Common myeloid progenitor, CD34-positive (primary cell): ENCODE measurements at regions not wholly inside any gene's neighbourhood (a gene's known extent, or its start where the extent isn't known, plus 50 kb on each side); places are given as distances from the start of the nearest gene placed in this dataset.
A peak's percentile ranks its signal among the peaks of the same experiment; 100 is the strongest.
"Not testable (repeated sequence)": the region's sequence is repeated elsewhere in the genome, so short reads cannot be mapped to it uniquely, and the experiment has no call there.

Source experiments
- CTCF ChIA-PET: fragments of 350-600 bp; sonication (Branson Sonifier 250); formaldehyde crosslinking; loops from one replicate; lab custom pipeline; 2021; ENCODE audit warnings: antibody characterized with exemption; lab: Charles Lee
- POLR2A ChIA-PET: fragments of 350-600 bp; sonication (Branson Sonifier 250); formaldehyde crosslinking; loops from one replicate; lab custom pipeline; 2021; ENCODE audit warnings: antibody characterized with exemption; lab: Charles Lee
- DNase-seq, 3 donors: peaks; one replicate each; pipeline versions ENCODE4 v3.0.0 to v3.0.0-alpha.2; 2013
- H3K27ac ChIP-seq, 2 experiments: 1 replicate in 1 of 2; 2 replicates in 1 of 2; pipeline ENCODE4 v1.7.0; 2013; ENCODE audit warnings: inconsistent platforms in 2 of 2, low read length in 2 of 2, mild to moderate bottlenecking in 2 of 2, low read depth in 1 of 2, moderate library complexity in 1 of 2; ENCODE audit not compliant: severe bottlenecking in 2 of 2, insufficient read depth in 1 of 2, poor library complexity in 1 of 2
- H3K27me3 ChIP-seq, 5 experiments: replicated peaks in 2 of 5; 1 replicate in 3 of 5; 2 replicates in 2 of 5; pipeline versions ENCODE4 v1.6.1 to v1.7.0; 2013; ENCODE audit warnings: low read length in 4 of 5, mild to moderate bottlenecking in 2 of 5, moderate library complexity in 2 of 5, inconsistent platforms in 1 of 5; ENCODE audit not compliant: insufficient read depth in 5 of 5, control insufficient read depth in 4 of 5
- H3K36me3 ChIP-seq, 4 experiments: 1 replicate in 2 of 4; 2 replicates in 2 of 4; pipeline versions ENCODE4 v1.6.1 to v1.7.0; 2013; ENCODE audit warnings: low read length in 3 of 4, control low read depth in 1 of 4, mild to moderate bottlenecking in 1 of 4; ENCODE audit not compliant: control insufficient read depth in 4 of 4, insufficient read depth in 4 of 4
- H3K4me1 ChIP-seq, 4 experiments: 1 replicate in 3 of 4; 2 replicates in 1 of 4; pipeline versions ENCODE4 v1.6.1 to v1.7.1; 2013; ENCODE audit warnings: low read length in 3 of 4, mild to moderate bottlenecking in 3 of 4, control low read depth in 1 of 4, inconsistent platforms in 1 of 4, moderate library complexity in 1 of 4; ENCODE audit not compliant: control insufficient read depth in 4 of 4, insufficient read depth in 4 of 4; ENCODE audit errors: control extremely low read depth in 1 of 4
- H3K4me3 ChIP-seq, 7 experiments: 1 replicate in 4 of 7; 2 replicates in 3 of 7; pipeline versions ENCODE4 v1.5.1 to v1.7.0; 2013; ENCODE audit warnings: mild to moderate bottlenecking in 7 of 7, low read length in 6 of 7, moderate library complexity in 6 of 7, inconsistent platforms in 2 of 7, low read depth in 2 of 7, control low read depth in 1 of 7; ENCODE audit not compliant: insufficient read depth in 4 of 7, control insufficient read depth in 1 of 7; ENCODE audit errors: extremely low read depth in 1 of 7
- H3K9me3 ChIP-seq, 5 experiments: 1 replicate in 4 of 5; 2 replicates in 1 of 5; pipeline versions ENCODE4 v1.6.1 to v1.7.1; 2013; ENCODE audit warnings: low read length in 4 of 5, mild to moderate bottlenecking in 2 of 5, inconsistent platforms in 1 of 5, low read depth in 1 of 5, moderate library complexity in 1 of 5; ENCODE audit not compliant: control insufficient read depth in 4 of 5, insufficient read depth in 2 of 5; ENCODE audit errors: control extremely low read depth in 1 of 5
- WGBS: methylation state at CpG from one replicate; pipeline ENCODE4 v1.1.5; 2013; ENCODE audit not compliant: insufficient coverage; 5-methylcytosine and 5-hydroxymethylcytosine counted together

GRCh38 chr7:150134451-150134850, 188.7 kb upstream of the LRRC61 start:
- WGBS = 99% methylated on average over 7 of the region's 7 CpGs
- POLR2A ChIA-PET, H3K27ac ChIP-seq, H3K4me1 ChIP-seq, CTCF ChIA-PET, H3K27me3 ChIP-seq, H3K4me3 ChIP-seq, H3K9me3 ChIP-seq, DNase-seq, H3K36me3 ChIP-seq: not testable (repeated sequence)

- WGBS = 97% methylated on average over 5 of the region's 8 CpGs
- DNase-seq, CTCF ChIA-PET, H3K9me3 ChIP-seq, H3K4me1 ChIP-seq, H3K27me3 ChIP-seq, H3K4me3 ChIP-seq, H3K27ac ChIP-seq, H3K36me3 ChIP-seq, POLR2A ChIA-PET: not testable (repeated sequence)
Measured at GRCh38 chr7:150135620-150136190, 187.4 kb upstream of the LRRC61 start.

- POLR2A ChIA-PET, DNase-seq, H3K27ac ChIP-seq, H3K36me3 ChIP-seq, H3K4me3 ChIP-seq, H3K4me1 ChIP-seq, H3K27me3 ChIP-seq, CTCF ChIA-PET, H3K9me3 ChIP-seq: not testable (repeated sequence)
- 100% methylated on average over 1 of the region's 5 CpGs for WGBS
Measured at GRCh38 chr7:150139840-150140239, 183.3 kb upstream of the LRRC61 start.

GRCh38 chr7:150141525-150142345, 181.4 kb upstream of the LRRC61 start:
- H3K4me3 ChIP-seq, CTCF ChIA-PET, H3K4me1 ChIP-seq, POLR2A ChIA-PET, DNase-seq, H3K9me3 ChIP-seq, H3K27ac ChIP-seq, H3K36me3 ChIP-seq, H3K27me3 ChIP-seq: not testable (repeated sequence)
- 84% methylated on average over 3 of the region's 13 CpGs for WGBS

- H3K4me1 ChIP-seq, POLR2A ChIA-PET, H3K4me3 ChIP-seq, H3K27me3 ChIP-seq, CTCF ChIA-PET, H3K9me3 ChIP-seq, H3K36me3 ChIP-seq, H3K27ac ChIP-seq: not testable (repeated sequence)
- WGBS = no CpG with 5 or more reads among the region's 3 CpGs
- DNase-seq = peak in 1 of 3 donors; percentile 1
Measured at GRCh38 chr7:150146124-150146523, 177.0 kb upstream of the LRRC61 start.

- H3K9me3 ChIP-seq, H3K4me1 ChIP-seq, H3K27ac ChIP-seq, POLR2A ChIA-PET, H3K27me3 ChIP-seq, DNase-seq, H3K4me3 ChIP-seq, H3K36me3 ChIP-seq, CTCF ChIA-PET: not testable (repeated sequence)
- WGBS = no CpG with 5 or more reads among the region's 3 CpGs
Measured at GRCh38 chr7:150147524-150147923, 175.6 kb upstream of the LRRC61 start.

- WGBS = no CpG with 5 or more reads among the region's 4 CpGs
- H3K36me3 ChIP-seq, DNase-seq, H3K27me3 ChIP-seq, POLR2A ChIA-PET, H3K4me1 ChIP-seq, H3K4me3 ChIP-seq, CTCF ChIA-PET, H3K27ac ChIP-seq, H3K9me3 ChIP-seq: not testable (repeated sequence)
Measured at GRCh38 chr7:150156015-150156414, 167.1 kb upstream of the LRRC61 start.
